SK-N-SH (cell line): ENCODE measurements at regions not wholly inside any gene's neighbourhood (a gene's known extent, or its start where the extent isn't known, plus 50 kb on each side); places are given as distances from the start of the nearest gene placed in this dataset.

Experiments
- CTCF ChIA-PET: fragments of 300-600, 350-600 bp; formaldehyde crosslinking; extraction: SDS; loops from one replicate; lab custom pipeline; 2021; lab: Yijun Ruan, JAX
- POLR2A ChIA-PET: fragments of 350-600 bp; sonication (Branson Sonifier 250); formaldehyde crosslinking; extraction: SDS; loops from one replicate; lab custom pipeline; 2020; ENCODE audit warnings: antibody characterized with exemption, inconsistent platforms; lab: Yijun Ruan, JAX
- DNase-seq: peaks from one replicate; pipeline ENCODE4 v3.0.0; 2012
- H2AFZ ChIP-seq: fragments of 200-600 bp; sonication (generic); 2 replicates; pipeline ENCODE4 v1.8.1; 2016; ENCODE audit warnings: antibody characterized with exemption, mild to moderate bottlenecking, low read depth
- H3F3A ChIP-seq: fragments of 200-600 bp; sonication (generic); replicated peaks from 2 replicates; pipeline ENCODE3; 2016; ENCODE audit warnings: antibody characterized with exemption, mild to moderate bottlenecking; ENCODE audit not compliant: insufficient read depth
- H3K27ac ChIP-seq, 2 experiments: fragments of 200-500 bp in 1 of 2; fragments of 200-600 bp in 1 of 2; sonication (Bioruptor generic) in 1 of 2; sonication (generic), shearing (Covaris generic) in 1 of 2; 2 replicates each; pipeline versions ENCODE4 v1.5.1 to v1.6.1; 2014 to 2016; ENCODE audit warnings: low read depth in 2 of 2, inconsistent platforms in 1 of 2, low read length in 1 of 2, mild to moderate bottlenecking in 1 of 2, mixed read lengths in 1 of 2
- H3K27me3 ChIP-seq: fragments of 200-600 bp; sonication (generic), shearing (Covaris generic); 2 replicates; pipeline ENCODE4 v1.6.1; 2016; ENCODE audit warnings: mixed run types; ENCODE audit not compliant: insufficient read depth
- H3K36me3 ChIP-seq, 2 experiments: fragments of 200-500 bp in 1 of 2; fragments of 200-600 bp in 1 of 2; sonication (Bioruptor generic) in 1 of 2; sonication (generic) in 1 of 2; replicated peaks in 1 of 2; 2 replicates each; pipeline versions ENCODE3 to v1.5.1; 2014 to 2016; ENCODE audit warnings: low read length in 1 of 2, mild to moderate bottlenecking in 1 of 2; ENCODE audit not compliant: insufficient read depth in 2 of 2, control insufficient read depth in 1 of 2
- H3K4me1 ChIP-seq, 2 experiments: fragments of 200-500 bp in 1 of 2; fragments of 200-600 bp in 1 of 2; sonication (Bioruptor generic) in 1 of 2; sonication (generic), shearing (Covaris generic) in 1 of 2; 2 replicates each; pipeline versions ENCODE4 v1.5.1 to v1.6.1; 2014 to 2016; ENCODE audit warnings: low read depth in 1 of 2, low read length in 1 of 2, mixed run types in 1 of 2; ENCODE audit not compliant: insufficient read depth in 2 of 2, control insufficient read depth in 1 of 2
- H3K4me2 ChIP-seq: fragments of 200-600 bp; sonication (generic), shearing (Covaris generic); 2 replicates; pipeline ENCODE4 v1.6.1; 2017; ENCODE audit warnings: mixed run types
- H3K4me3 ChIP-seq, 2 experiments: fragments of 200-500 bp in 1 of 2; fragments of 200-600 bp in 1 of 2; sonication (Bioruptor generic) in 1 of 2; sonication (generic), shearing (Covaris generic) in 1 of 2; 2 replicates each; pipeline versions ENCODE4 v1.5.1 to v1.8.1; 2014 to 2016; ENCODE audit warnings: low read depth in 2 of 2, inconsistent platforms in 1 of 2, low read length in 1 of 2, mild to moderate bottlenecking in 1 of 2, mixed read lengths in 1 of 2, moderate library complexity in 1 of 2
- H3K79me2 ChIP-seq: fragments of 200-600 bp; sonication (generic); 2 replicates; pipeline ENCODE4 v1.8.1; 2017; ENCODE audit warnings: mild to moderate bottlenecking; ENCODE audit not compliant: insufficient read depth
- H3K9ac ChIP-seq: fragments of 200-600 bp; sonication (generic); 2 replicates; pipeline ENCODE4 v1.6.1; 2017; ENCODE audit warnings: mixed run types
- H3K9me2 ChIP-seq: fragments of 200-600 bp; sonication (generic); 2 replicates; pipeline ENCODE4 v1.6.1; 2017; ENCODE audit warnings: mixed run types
- H3K9me3 ChIP-seq: fragments of 200-600 bp; sonication (generic); 2 replicates; pipeline ENCODE4 v1.6.1; 2017; ENCODE audit warnings: mixed run types, mild to moderate bottlenecking, moderate library complexity
- H4K20me1 ChIP-seq: fragments of 200-600 bp; sonication (generic); 2 replicates; pipeline ENCODE4 v1.6.1; 2017; ENCODE audit warnings: mild to moderate bottlenecking, mixed run types; ENCODE audit not compliant: insufficient read depth
- CHD2 ChIP-seq: fragments of 150-350 bp; IDR thresholded peaks from 2 replicates; pipeline ENCODE4 v1.6.1; 2018; ENCODE audit warnings: low read length; ENCODE audit not compliant: partially characterized antibody
- CTCF ChIP-seq: fragments of 200-600 bp; sonication (generic); IDR thresholded peaks from 2 replicates; pipeline ENCODE4 v1.6.1; 2017; ENCODE audit warnings: antibody characterized with exemption, mild to moderate bottlenecking, moderate library complexity
- ELF1 ChIP-seq: IDR thresholded peaks from 2 replicates; pipeline ENCODE4 v1.4.0; 2012
- EP300 ChIP-seq, 2 experiments: IDR thresholded peaks; 2 replicates each; pipeline versions ENCODE4 v1.4.0 to v1.6.1; 2012; ENCODE audit warnings: borderline replicate concordance in 1 of 2, low read depth in 1 of 2, low read length in 1 of 2
- EZH2phosphoT487 ChIP-seq: fragments of 200-600 bp; sonication (generic); IDR thresholded peaks from 2 replicates; pipeline ENCODE4 v1.6.1; 2017; ENCODE audit warnings: low read depth, mixed run types, mild to moderate bottlenecking, antibody characterized with exemption, moderate library complexity, borderline replicate concordance
- IRF3 ChIP-seq: fragments of 150-350 bp; IDR thresholded peaks from 2 replicates; pipeline ENCODE4 v1.6.1; 2016; ENCODE audit warnings: mild to moderate bottlenecking, low read depth, low read length
- JUND ChIP-seq: IDR thresholded peaks from 2 replicates; pipeline ENCODE4 v1.4.0; 2012
- MAX ChIP-seq: IDR thresholded peaks from 2 replicates; pipeline ENCODE4 v1.4.0; 2012; ENCODE audit warnings: low read depth
- PBX3 ChIP-seq: IDR thresholded peaks from 2 replicates; pipeline ENCODE4; 2012
- RCOR1 ChIP-seq: fragments of 150-350 bp; IDR thresholded peaks from 2 replicates; pipeline ENCODE4 v1.6.1; 2017; ENCODE audit warnings: antibody characterized with exemption, low read length
- RXRA ChIP-seq: IDR thresholded peaks from 2 replicates; pipeline ENCODE4 v1.4.0; 2012; ENCODE audit warnings: low read depth, mild to moderate bottlenecking, borderline replicate concordance
- TAF1 ChIP-seq: IDR thresholded peaks from 2 replicates; pipeline ENCODE4 v1.6.1; 2012; ENCODE audit warnings: low read depth, mild to moderate bottlenecking, low read length, moderate library complexity, borderline replicate concordance
- USF2 ChIP-seq: fragments of 150-350 bp; IDR thresholded peaks from 2 replicates; pipeline ENCODE4 v1.6.1; 2017; ENCODE audit warnings: antibody characterized with exemption, low read length, low read depth, borderline replicate concordance
- ZBTB33 ChIP-seq: IDR thresholded peaks from 2 replicates; pipeline ENCODE4 v1.4.0; 2012; ENCODE audit warnings: low read depth, borderline replicate concordance
- WGBS: methylation state at CpG from one replicate; pipeline ENCODE4 v1.1.6; 2017; ENCODE audit warnings: low lambda C conversion rate; 5-methylcytosine and 5-hydroxymethylcytosine counted together

- Histone ChIP-seq H3K79me2 (no peaks in the 10 kb centered on the region), H3K27ac (no peak overlapping the region), H3K27me3 (no peaks in the 10 kb centered on the region), H3K9ac (no peak overlapping the region), H3K4me3 (no peak overlapping the region), H3K36me3 (no peaks in the 10 kb centered on the region), H3K4me2 (no peak overlapping the region), H4K20me1 (no peaks in the 10 kb centered on the region), H3K9me3 (no peaks in the 10 kb centered on the region), H3F3A (no peaks in the 10 kb centered on the region), H3K4me1 (no peaks in the 10 kb centered on the region; a peak in 1 of 4 replicates), H2AFZ (no peak overlapping the region), H3K9me2 (no peaks in the 10 kb centered on the region)
- 72% methylated on average over 2 of the region's 2 CpGs for WGBS
- no peak for DNase-seq
- TF ChIP-seq IRF3 (no peak), EZH2phosphoT487 (no peak), JUND (no peak), CTCF (no peak), EP300 (IDR thresholded peaks at IDR 0.05; ENCODE audit: borderline replicate concordance in 1 of 2, low read depth in 1 of 2, low read length in 1 of 2) (no peak), CHD2 (no peak), USF2 (no peak), RXRA (no peak), PBX3 (no peak), ELF1 (no peak), MAX (no peak), TAF1 (no peak), RCOR1 (no peak), ZBTB33 (no peak)
- ChIA-PET POLR2A (no interaction called here), CTCF (no interaction called here)
These were observed 1038.1 kb upstream of the PCDH20 start for GRCh38 chr13:62453761-62454160.
